ENCODE measurements at regions not wholly inside any gene's neighbourhood (a gene's known extent, or its start where the extent isn't known, plus 50 kb on each side); places are given as distances from the start of the nearest gene placed in this dataset.

- no peak for TF ChIP-seq CTCF (IDR thresholded peaks at IDR 0.05)
- no peak for TF ChIP-seq EZH2 (IDR thresholded peaks at IDR 0.05)
- TF ChIP-seq EZH2phosphoT487 (IDR thresholded peaks at IDR 0.05), result no peak
Observed at GRCh38 chr13:67355812-67356476, 125.8 kb upstream of the PCDH9 start.

All from neural progenitor cell (in vitro differentiated cells).